ENCODE measurements at regions not wholly inside any gene's neighbourhood (a gene's known extent, or its start where the extent isn't known, plus 50 kb on each side); places are given as distances from the start of the nearest gene placed in this dataset.

DNA sequence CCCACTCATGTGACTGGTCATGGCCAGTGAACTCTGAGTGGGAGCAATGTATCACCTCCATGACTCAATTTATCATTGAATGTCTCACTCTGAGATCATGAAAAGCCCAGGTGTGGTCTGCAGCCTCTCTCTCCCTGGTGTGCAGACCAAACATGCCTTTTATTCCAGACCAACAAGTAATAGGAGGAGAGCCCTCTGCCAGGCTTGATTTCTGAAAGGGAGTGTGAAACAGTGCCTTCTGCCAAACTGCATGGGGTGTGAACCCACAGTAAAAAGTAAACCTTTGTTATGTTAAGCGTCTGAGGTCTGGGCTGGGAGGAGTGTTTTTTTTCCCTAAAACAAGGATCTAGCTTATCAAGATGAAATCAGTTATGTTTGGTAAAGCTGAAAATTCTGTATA is 601.2 kb downstream of the ADCYAP1 start:
- TF ChIP-seq POLR2A (IDR thresholded peaks at IDR 0.05) (no peak), POLR2AphosphoS5 (IDR thresholded peaks at IDR 0.05) (no peak)
- TF ChIP-seq, protein P1, sequence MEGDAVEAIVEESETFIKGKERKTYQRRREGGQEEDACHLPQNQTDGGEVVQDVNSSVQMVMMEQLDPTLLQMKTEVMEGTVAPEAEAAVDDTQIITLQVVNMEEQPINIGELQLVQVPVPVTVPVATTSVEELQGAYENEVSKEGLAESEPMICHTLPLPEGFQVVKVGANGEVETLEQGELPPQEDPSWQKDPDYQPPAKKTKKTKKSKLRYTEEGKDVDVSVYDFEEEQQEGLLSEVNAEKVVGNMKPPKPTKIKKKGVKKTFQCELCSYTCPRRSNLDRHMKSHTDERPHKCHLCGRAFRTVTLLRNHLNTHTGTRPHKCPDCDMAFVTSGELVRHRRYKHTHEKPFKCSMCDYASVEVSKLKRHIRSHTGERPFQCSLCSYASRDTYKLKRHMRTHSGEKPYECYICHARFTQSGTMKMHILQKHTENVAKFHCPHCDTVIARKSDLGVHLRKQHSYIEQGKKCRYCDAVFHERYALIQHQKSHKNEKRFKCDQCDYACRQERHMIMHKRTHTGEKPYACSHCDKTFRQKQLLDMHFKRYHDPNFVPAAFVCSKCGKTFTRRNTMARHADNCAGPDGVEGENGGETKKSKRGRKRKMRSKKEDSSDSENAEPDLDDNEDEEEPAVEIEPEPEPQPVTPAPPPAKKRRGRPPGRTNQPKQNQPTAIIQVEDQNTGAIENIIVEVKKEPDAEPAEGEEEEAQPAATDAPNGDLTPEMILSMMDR (IDR thresholded peaks at IDR 0.05): no peak

Measured in stomach (tissue), 4 donors.